Suprapubic skin (tissue), 3 donors: ENCODE measurements at regions not wholly inside any gene's neighbourhood (a gene's known extent, or its start where the extent isn't known, plus 50 kb on each side); places are given as distances from the start of the nearest gene placed in this dataset.

Experiments used
- CTCF ChIP-seq, 2 donors: fragments of 200-600 bp in 1 of 2; fragments of 450-650 bp in 1 of 2; sonication (generic) in 1 of 2; IDR thresholded peaks; one replicate each; pipeline ENCODE4 v1.5.1; 2016 to 2019; ENCODE audit warnings: antibody characterized with exemption in 2 of 2, mild to moderate bottlenecking in 1 of 2, moderate library complexity in 1 of 2
- EP300 ChIP-seq: sonication (generic); formaldehyde crosslinking; IDR thresholded peaks from one replicate; pipeline ENCODE4 v1.6.1; 2017; ENCODE audit warnings: antibody characterized with exemption

GRCh38 chr9:31740705-31741104 is 643.7 kb upstream of the ACO1 start:
- TF ChIP-seq EP300, result no peak
- no peak for TF ChIP-seq CTCF (IDR thresholded peaks at IDR 0.05)
